GM18861 (cell line): ENCODE measurements at regions not wholly inside any gene's neighbourhood (a gene's known extent, or its start where the extent isn't known, plus 50 kb on each side); places are given as distances from the start of the nearest gene placed in this dataset.
"Not testable (repeated sequence)": the region's sequence is repeated elsewhere in the genome, so short reads cannot be mapped to it uniquely, and the experiment has no call there.

Experiments
- ATAC-seq: cut with Tn5 transposase; IDR thresholded peaks from one replicate; pipeline ENCODE4 v1.9.1; 2021; ENCODE audit not compliant: unreplicated experiment

DNA sequence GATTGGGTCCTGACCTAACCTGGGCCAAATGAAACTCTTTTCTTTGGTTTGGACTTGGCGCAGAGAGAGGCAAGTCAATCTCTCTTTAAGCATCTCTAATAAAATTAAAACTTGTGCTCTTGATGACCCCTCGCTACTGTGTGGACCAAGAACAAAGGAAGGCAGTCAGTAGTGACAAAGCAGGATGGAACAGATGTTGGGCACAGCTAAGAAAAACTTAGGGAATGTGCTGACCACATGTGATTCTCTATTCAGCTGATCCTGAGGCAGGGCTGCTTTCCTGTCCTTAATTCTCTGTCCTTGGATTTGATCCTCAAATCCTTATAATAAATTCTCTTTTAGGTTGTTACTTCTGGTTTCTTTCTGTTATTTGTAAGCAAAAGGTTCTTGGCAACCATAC, 259.9 kb downstream of the ZIC1 start:
- ATAC-seq, result no peak

DNA sequence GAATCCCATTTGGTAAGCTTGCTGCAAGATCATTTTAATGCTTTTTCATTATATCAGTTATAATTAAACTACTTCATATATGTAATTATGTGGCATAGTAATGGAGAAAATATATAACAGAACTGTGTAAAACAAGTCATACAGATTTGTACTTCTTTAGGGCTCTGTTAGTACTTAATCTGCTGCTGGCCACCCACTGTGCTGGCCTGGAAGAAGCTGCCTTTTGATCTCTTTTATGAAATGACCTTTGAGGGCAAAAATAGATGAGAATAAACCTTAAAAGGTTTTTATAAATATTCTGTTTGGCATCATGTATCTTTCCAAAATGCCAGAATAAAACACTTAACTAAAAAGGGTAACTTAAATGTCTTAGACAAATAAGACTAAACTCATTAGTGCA, 262.9 kb downstream of the ZIC1 start:
- no peak for ATAC-seq

DNA sequence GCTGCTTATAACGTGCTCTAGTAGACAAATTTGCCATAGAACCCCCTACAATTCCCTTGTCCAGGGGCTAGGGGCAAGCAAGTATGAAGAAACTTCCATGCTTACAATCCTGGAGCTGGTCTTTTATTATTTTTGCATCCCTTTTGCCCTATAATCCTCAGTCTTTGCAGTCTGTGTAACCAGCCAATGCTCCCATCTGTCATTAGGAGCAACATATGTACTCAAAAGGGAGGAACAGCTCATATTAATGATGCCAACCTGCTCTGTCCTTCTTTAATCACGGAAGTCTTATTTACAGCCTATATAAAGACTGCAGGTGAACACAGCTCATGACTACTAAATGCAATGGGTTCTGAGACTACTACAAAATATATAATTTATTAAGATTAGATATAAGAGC, 263.3 kb downstream of the ZIC1 start:
- ATAC-seq, result no peak

DNA sequence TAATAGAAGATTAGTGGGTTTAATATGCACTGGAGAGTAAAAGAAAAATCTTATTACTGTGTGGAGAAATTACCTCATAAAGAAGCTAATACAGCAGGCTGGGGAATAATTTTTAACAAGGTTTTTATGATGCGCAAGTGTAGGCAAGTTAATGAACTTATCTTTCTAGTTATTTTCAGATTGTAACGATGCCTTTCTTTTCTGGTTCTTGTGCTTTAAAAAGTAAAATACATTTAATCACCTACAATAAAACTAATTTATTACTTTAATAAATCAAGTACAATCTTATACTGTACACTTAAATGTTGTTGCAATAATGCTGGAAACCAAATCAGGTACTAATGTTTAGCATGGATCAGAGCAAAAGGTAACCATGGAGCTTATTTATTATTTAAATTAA, 266.6 kb downstream of the ZIC1 start:
- ATAC-seq, result no peak

DNA sequence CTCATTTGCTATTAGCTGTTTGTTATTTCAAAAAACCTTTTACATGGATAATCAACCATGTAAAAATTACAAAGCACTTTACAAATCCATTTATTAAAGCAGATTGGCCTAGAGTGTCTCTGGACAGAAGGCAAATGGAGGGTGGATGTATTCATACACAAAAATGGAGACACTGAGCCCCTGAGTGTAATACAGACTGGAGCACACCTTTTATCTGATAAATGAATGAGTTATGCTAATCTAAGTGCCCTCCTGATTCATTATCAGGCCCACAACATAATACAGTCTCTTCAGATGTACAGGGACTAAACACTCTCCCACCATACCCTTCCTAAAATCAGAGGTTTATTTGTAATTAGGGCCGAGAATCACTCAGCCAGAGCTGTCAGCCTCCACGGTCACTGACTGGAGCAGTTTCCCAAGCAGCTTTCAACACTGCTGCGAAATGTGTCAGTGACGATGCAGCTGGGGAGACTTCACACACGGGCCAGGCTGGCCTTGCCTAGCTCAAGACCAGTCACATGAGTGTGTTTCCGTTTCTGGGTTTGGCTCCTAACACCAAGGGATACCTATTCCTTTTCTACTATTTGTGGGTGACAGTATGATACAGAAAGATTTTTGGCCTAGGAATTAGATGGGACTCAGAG, 271.8 kb downstream of the ZIC1 start:
- no peak for ATAC-seq

DNA sequence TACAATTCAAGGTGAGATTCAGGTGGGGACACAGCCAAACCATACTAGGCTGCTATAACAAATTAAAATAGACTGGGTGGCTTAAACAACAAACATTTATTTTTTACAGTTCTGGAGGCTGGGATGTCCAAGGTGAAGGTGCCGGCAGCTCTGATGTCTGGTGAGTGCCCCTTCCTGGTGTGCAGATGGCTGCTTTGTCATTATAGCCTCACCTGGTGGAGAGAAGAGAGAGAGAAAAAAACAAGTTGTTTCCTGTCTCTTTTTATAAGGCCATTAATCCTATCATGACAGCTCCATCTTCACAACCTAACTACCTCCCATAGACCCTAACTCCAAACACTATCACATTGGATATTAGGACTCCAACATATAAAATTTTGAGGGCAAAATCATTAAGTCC, 279.7 kb downstream of the ZIC1 start:
- no peak for ATAC-seq

DNA sequence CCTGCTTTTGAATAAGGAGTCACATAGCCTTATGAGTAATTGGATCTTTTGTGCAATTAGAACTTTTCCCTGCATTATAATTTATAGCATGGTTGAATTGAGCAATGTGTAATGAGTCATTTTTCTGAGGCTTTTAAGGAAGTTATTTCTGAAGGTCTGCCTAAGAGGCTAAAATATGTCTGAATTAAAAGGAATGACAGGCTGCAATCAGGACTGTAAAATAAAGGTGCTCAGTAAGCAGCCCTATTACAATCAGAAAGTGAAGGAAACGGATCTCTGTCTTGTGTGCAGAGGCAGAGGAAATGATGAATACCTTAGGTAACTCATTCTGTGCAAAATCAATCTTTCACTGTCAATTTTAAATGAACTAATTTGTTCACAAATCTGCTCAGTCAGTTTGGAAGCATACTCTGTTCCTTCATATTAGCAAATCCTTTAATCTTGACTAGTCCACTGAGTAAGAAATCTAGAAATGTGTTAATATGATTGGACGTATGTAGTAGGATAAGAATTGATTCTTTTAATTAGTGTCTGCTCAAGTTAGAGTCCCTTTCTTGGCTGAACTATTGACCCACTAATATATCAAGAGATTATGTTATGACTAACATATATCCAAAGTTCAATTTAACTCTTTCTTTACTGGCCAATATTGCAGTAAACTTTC, 290.1 kb downstream of the ZIC1 start:
- no peak for ATAC-seq

DNA sequence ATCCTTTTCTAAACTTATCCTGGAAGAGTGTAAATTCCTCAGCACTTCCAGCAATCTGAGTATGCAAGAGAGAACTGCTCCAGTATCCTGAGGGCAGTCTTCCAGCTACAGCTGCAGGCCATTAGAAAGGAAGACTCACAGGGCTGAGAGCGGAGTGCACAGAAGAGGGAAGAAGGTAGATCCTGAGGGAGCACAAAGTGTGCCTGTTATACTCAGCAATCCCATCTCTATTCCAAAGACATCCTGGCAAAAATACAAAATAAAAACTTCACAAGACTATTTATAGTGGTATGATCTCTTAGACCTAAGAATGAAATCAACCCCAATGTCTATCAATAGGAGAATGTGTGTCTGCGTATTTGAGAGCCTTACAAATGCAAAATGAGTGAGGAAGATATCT, 292.0 kb downstream of the ZIC1 start:
- ATAC-seq, result no peak

DNA sequence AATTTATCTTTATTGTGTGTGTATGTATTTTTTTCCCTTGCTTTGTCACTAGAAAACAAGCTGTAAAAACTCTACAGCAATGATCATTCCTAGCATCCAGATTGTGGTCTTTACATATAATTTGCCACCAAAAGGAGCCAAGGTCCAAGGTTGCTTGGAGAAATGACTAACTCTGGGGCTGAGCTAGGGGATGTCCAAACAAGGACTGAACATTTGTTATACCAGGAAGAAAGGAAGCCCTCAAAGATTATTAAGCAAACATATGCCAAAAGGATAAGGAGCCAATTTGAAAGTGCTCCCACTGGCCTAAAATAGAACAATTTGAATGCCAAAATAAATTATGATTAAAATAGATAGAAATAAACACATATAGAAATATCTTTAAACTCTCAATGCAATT, 293.3 kb downstream of the ZIC1 start:
- no peak for ATAC-seq

DNA sequence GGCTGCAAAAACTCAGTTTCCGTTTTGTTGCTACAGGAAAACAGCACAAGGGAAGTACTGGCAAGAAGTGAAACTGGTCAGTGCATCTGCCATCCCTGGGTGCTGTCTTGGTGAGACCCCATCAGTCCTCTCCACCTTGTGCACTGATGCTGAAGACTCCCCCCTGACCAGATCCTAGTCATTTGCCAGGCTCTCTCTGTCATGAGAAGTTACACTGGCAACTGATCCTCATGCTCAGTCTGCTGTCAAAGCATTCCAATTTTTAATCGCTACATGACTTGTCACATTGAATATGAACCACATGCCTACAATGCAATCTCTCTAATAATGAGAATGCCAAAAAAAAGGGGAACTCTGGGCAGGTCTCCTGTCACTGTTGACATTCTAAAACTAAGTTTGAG, 296.5 kb downstream of the ZIC1 start:
- ATAC-seq, result no peak

DNA sequence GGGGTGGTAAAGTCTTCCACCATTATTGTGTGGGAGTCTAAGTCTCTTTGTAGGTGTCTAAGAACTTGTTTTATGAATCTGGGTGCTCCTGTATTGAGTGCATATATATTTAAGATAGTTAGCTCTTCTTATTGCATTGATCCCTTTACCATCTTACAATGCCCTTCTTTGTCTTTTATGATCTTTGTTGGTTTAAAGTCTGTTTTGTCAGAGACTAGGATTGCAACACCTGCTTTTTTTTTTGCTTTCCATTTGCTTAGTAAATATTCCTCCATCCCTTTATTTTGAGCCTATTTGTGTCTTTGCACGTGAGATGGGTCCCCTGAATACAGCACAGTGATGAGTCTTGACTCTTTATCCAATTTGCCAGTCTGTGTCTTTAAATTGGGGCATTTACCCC, 301.6 kb downstream of the ZIC1 start:
- not testable (repeated sequence) for ATAC-seq

DNA sequence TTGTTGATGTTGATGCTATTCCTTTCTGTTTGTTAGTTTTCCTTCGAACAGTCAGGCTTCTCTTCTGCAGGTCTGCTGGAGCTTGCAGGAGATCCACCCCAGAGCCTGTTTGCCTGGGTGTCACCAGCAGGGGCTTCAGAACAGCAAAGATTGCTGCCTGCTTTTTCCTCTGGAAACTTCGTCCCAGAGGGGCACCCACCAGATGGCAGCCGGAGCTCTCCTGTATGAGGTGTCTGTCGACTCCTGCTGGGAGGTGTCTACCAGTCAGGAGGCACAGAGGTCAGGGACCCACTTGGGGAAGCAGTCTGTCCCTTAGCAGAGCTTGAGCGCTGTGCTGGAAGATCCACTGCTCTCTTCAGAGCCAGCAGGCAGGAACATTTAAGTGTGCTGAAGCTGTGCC, 303.2 kb downstream of the ZIC1 start:
- ATAC-seq, result no peak

DNA sequence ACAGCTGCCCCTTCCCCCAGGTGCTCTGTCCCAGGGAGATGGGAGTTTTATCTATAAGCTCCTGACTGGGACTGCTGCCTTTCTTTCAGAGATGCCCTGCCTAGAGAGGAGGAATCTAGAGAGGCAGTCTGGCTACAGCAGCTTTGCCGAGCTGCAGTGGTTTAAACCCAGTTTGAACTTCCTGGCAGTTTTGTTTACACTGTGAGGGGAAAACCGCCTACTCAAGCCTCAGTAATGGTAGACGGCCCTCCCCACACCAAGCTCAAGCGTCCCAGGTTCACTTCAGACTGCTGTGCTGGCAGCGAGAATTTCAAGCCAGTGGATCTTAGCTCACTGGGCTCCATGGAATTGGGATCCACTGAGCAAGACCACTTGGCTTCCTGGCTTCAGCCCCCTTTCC, 303.6 kb downstream of the ZIC1 start:
- ATAC-seq, result not testable (repeated sequence)

DNA sequence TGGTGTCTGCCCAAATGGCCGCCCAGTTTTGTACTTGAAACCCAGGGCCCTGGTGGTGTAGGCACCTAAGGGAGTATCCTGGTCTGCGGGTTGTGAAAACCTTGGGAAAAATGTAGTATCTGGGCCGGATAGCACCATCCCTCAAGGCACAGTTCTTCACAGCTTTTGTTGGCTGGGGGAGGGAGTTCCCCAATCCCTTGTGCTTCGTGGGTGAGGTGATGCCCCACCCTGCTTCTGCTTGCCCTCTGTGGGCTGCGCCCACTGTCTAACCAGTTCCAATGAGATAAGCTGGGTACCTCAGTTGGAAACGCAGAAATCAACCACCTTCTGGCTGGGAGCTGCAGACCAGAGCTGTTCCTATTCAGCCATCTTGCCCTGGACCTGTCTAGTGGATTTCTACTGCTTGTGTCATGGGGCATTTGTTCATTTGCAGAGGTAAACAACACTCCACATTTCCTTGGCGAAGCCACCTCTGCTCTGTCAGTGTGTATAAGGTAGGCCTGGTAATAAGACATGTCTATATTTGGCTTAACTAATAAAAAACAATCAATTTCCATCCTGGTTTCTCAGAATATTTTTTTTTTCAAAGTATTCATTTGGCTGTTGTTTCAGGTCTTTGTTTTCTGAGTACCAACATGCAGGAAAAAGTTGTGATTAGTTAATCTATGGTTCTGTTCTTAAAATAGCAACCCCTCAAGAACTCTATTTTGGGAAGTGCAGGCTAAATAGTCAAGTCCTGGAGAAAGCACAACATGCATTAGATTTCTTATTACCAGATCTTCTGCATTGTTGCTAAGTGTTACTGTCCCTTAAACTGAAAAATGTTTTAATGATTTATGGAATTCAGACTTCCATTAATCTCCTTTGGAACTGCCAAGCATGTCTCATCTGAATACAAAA, 304.3 kb downstream of the ZIC1 start:
- ATAC-seq, result no peak

DNA sequence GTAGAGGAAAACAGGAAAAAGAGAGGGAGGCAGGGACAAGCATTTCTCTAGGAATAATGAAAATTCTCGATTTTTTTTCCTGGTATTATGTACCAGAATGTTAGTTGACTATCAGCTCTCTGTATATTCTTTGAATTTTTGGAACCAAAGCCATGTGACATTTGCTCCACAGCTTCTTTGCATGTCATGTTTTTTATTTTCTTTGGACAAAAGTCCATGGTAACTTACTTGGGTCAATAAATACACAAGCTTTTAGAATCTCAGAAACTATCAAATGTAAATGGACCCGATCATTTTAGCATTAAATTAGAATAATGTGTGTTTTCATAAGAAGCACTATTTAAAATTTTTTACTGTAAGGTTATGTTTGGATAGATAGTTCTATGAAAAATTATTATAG, 320.5 kb downstream of the ZIC1 start:
- no peak for ATAC-seq

DNA sequence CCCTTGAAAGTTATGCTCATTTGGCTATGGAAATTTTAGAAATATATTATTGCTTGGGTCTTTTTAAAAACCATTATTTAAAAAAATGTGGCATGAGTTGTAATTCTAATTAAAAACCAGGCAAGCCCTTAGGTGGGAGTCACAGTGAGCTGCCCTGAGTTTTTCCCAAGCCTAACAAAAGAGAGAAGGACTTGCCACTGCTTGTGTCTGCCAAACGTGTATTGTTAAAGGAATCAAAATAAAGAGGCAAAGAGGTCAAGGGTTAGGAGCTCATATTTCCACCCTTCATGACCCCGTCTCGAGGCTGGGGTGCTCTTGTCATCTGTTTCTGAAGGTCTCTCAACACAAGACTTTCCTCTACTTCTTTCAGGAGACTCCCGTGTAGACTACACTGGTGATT, 321.1 kb downstream of the ZIC1 start:
- ATAC-seq, result no peak

DNA sequence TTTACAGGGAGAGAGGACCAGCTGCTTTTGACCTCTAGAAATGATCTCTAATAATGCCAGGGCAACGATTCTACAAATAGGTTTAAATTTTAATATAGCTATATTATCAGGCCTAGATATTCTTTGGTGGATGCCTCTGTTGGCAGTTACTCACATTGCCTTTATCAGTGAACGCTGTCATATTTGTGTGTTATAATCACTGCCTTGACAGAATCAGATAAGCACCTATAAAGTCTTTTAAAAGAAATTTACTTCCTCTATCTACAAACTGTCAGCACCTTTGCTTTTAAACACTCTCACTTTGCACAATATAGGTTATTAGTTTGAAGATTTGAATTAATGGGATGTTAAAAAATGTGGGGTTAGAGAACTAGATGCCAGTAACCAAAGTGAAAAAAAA, 324.1 kb downstream of the ZIC1 start:
- ATAC-seq, result no peak

DNA sequence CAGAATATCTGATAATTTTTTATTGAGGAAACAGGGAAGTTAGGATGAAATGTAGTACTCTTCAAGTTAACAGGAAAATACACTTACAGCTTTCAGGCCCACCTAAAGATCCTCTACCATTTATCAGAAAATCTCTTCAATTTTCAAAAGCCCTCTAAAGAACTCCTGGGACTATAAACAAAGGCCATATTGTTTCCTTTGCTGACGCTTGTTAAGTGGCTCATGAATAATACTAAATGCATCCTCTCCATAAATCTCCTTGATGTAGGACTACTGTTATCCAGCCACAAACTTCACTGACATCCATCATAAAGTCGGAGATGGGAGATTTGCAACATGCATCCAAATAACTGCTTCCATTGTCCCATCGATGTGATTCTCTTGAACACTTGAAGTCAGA, 326.5 kb downstream of the ZIC1 start:
- ATAC-seq, result no peak

DNA sequence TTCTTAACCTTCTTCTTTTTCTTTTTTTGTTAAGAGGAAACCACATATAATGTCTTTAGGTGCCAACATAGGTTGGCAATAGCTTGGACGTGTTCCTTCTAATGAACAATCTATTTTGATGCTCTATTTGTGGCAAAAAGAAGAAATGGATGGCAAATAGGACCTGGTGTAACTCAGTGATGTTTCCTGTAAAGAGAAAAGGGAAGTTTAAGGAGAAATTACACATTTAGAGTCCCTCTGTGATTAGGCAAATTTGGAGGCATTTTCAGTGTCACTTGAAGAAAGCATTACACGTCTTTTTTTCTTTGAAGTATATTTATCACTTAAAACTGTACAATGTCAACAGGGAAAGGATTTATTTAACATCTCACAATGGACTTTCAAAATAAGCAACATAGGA, 327.1 kb downstream of the ZIC1 start:
- no peak for ATAC-seq

DNA sequence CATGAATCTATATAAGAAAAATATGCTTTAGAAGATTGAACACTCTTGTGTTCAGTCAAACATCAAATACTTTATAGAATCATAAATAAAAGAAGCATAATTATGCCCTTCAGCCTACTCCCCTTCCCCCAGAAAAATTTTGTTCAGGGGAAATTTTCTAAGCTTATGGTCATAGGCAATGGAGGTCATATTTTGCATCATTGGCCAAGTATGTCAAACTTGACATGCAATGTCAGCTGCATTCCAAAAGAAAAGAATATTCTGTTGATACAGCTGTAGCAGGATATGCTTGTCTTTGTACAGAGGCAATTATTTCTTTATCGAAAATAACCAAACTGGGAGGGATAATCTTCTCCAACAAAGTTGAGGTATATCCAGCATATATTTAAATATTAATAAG, 328.2 kb downstream of the ZIC1 start:
- ATAC-seq, result no peak

DNA sequence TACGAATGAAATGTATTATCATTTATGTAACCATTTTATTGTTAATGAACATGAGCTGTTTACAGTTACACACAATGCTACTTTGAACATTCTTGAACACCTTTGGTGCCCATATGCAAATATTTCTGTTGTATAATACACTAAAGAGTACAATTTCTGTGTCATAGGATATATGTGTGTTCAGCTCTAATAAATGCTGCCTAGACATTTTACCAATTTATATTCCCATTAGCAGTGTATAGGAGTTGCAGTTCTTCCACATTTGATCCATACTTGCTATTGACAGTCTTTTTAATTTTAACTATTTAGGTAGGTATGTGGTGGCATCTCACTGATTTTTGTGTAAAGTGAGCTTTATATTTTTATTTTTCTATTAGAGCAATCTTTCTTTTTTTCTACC, 331.8 kb downstream of the ZIC1 start:
- ATAC-seq, result no peak

DNA sequence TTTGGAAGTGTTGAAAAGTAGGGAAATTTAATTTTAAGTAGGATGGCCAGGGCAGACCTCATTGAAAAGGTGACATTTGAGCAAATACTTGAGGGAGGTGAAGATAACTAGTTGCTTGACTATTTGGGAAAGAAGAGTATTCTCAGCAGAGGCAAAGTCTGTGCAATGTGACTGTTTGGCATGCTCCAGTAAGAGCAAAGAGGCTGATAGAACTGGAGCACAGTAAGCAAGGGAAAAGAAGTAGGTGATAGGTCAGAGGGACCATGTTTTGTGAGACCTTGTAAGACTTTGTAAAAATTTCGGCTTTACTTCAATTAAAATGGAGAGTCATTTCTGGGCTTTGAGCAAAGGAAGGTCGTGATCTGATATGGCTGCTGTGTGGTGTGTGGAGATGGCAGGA, 335.8 kb downstream of the ZIC1 start:
- no peak for ATAC-seq
